ENCODE measurements at regions not wholly inside any gene's neighbourhood (a gene's known extent, or its start where the extent isn't known, plus 50 kb on each side); places are given as distances from the start of the nearest gene placed in this dataset.
"Not testable (repeated sequence)": the region's sequence is repeated elsewhere in the genome, so short reads cannot be mapped to it uniquely, and the experiment has no call there.

DNA sequence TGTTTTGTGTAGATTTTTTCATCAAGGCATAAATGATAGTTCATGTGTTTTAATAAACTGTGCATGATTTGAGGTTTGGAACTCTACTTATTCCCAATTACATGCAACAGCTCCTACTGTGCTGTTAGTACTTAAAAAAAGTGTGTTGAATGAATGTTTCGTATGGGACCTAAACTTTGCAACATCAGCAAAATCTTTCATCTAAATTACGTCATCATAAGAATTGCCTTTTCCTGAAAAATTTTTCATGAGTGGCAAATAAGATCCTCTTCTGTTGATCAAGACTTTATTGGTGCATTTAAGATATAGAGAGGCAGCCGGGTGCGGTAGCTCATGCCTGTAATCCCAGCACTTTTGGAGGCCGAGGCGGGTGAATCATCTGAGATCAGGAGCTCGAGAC, 826.1 kb downstream of the SEMA5A start:
- no peaks in the 10 kb centered on the region for H3K27me3 ChIP-seq (ENCODE audit: control insufficient read depth, insufficient read depth, low read length)
- H3K36me3 ChIP-seq (ENCODE audit: control insufficient read depth, insufficient read depth, low read length) = no peaks in the 10 kb centered on the region
- H3K4me1 ChIP-seq (ENCODE audit: control insufficient read depth, insufficient read depth, low read length) = no peaks in the 10 kb centered on the region
- no peak overlapping the region for H3K4me3 ChIP-seq (ENCODE audit: low read depth, low read length)
- H3K9me3 ChIP-seq (ENCODE audit: control insufficient read depth, insufficient read depth, low read length) = no peaks in the 10 kb centered on the region
- H3K9ac ChIP-seq (ENCODE audit: low read depth, low read length) = no peak overlapping the region

DNA sequence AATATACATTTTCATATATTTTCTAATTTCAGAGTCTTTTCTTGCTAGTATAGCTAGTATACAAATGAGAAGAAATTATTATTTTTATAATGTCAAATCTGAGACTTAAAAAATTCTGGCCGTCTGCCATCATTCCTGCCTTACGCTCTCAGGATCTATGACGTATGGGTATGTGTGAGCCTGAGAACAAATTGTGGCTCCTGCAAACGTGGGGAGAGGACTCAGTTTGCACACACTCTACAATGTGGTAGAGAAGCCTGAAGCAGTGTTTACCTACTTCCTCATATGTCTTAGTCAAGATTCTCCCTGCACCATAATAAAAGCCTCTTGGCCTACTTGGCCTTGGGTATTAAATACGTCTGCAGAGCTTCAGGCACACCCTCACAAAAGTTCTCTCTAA, 825.4 kb downstream of the SEMA5A start:
- Histone ChIP-seq H3K4me1 (ENCODE audit: control insufficient read depth, insufficient read depth, low read length) (no peaks in the 10 kb centered on the region), H3K27me3 (ENCODE audit: control insufficient read depth, insufficient read depth, low read length) (no peaks in the 10 kb centered on the region), H3K9ac (ENCODE audit: low read depth, low read length) (no peak overlapping the region)

DNA sequence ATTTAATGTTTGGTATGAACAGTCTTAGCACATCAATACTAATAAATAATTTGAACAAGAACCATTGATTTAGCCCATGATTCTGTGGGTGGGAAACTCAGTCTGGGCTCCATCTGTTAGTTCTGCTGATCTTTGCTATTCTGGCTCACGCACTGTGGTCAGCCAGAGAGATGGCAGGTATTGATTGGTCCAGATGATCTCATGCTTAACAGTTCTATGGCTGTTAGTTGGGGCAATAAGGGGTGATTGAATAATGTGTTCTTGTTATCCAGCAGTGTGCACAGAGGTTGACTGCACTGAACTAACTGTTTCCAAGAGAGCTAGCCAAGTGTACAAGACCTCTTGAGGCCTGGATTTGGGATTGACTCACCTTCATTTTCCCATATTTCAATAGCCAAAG, 824.3 kb downstream of the SEMA5A start:
- H3K9ac ChIP-seq (ENCODE audit: low read depth, low read length) = no peak overlapping the region
- no peaks in the 10 kb centered on the region for H3K9me3 ChIP-seq (ENCODE audit: control insufficient read depth, insufficient read depth, low read length)
- H3K4me1 ChIP-seq (ENCODE audit: control insufficient read depth, insufficient read depth, low read length) = no peaks in the 10 kb centered on the region
- H3K4me3 ChIP-seq (ENCODE audit: low read depth, low read length) = no peak overlapping the region
- no peaks in the 10 kb centered on the region for H3K36me3 ChIP-seq (ENCODE audit: control insufficient read depth, insufficient read depth, low read length)
- no peaks in the 10 kb centered on the region for H3K27me3 ChIP-seq (ENCODE audit: control insufficient read depth, insufficient read depth, low read length)

More for the DNA sequence above, 825.4 kb downstream of the SEMA5A start:
- no peak overlapping the region for H3K4me3 ChIP-seq (ENCODE audit: low read depth, low read length)
- H3K36me3 ChIP-seq (ENCODE audit: control insufficient read depth, insufficient read depth, low read length) = no peaks in the 10 kb centered on the region
- no peaks in the 10 kb centered on the region for H3K9me3 ChIP-seq (ENCODE audit: control insufficient read depth, insufficient read depth, low read length)

DNA sequence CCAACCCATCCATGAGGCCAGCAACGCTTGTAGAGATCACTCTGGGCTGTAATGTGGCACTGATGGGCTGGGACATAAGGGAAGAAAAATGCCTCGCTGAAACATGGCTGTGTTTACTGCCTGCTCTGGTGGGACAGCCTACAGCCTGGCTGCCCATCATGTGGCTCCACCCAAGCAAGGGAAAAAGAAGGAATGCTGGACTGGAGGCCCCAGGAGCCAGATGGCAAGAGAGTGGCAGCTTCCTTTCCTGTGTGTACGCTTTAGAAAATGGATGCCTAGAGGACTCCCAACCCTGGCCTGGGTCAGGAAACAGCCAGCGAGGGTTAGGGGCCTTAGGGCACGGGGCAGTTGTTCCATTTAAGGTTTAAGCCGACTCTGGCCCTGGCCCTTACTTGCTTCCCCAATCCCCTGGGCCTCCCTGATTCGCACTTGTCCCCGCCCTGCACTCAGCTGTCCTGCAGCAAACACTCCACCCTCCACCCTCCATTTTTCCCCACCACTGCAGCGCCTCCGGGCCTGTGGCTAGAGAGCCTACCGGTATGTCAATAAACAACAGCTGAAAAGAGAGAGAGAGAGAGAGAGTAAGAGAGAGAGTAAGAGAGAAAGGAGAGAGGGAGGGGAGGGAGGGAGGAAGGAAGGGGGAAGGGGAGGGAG, 819.4 kb downstream of the SEMA5A start:
- H3K36me3 ChIP-seq (ENCODE audit: control insufficient read depth, insufficient read depth, low read length) = no peaks in the 10 kb centered on the region
- H3K4me1 ChIP-seq (ENCODE audit: control insufficient read depth, insufficient read depth, low read length) = no peaks in the 10 kb centered on the region
- no peak overlapping the region for H3K9ac ChIP-seq (ENCODE audit: low read depth, low read length)
- H3K27me3 ChIP-seq (ENCODE audit: control insufficient read depth, insufficient read depth, low read length) = no peaks in the 10 kb centered on the region
- H3K9me3 ChIP-seq (ENCODE audit: control insufficient read depth, insufficient read depth, low read length) = no peaks in the 10 kb centered on the region
- H3K4me3 ChIP-seq (ENCODE audit: low read depth, low read length) = no peak overlapping the region

DNA sequence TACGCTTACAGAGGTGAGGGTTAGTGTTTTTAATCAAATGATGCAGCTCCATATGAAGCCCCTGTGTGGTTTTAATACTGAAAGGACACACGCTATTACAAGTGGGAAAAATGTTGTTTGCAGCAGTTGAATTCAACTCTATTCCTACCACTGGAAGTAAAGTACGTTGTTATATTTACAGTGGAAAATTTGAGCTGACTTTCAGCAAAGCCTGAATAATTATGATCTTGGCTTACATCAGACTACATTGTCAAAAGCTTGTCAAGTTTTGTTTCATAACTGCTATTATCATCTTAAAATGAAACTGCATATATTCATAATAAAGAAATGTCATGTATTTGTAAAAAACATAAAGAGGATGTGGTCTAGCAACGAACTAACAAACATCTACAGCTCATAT, 818.5 kb downstream of the SEMA5A start:
- H3K36me3 ChIP-seq (ENCODE audit: control insufficient read depth, insufficient read depth, low read length) = no peaks in the 10 kb centered on the region
- no peak overlapping the region for H3K9ac ChIP-seq (ENCODE audit: low read depth, low read length)

DNA sequence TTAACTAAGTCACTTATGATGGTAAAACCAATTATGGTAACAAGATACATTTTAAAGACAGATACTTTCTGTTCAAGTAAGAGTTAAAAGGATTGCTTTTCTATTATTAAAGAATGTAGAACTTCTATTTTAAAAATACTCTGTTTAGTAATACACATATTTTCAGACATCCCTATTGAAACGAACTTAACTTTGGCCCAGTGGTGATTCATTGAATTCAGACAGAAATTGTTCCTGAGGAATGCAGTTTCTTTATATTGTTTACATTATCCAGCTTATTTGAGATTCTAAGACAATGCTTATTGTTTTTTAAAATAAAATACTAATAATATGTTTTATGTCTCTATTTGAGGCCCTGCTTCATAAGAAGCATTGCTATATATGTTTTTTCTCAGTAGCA, 816.4 kb downstream of the SEMA5A start:
- Histone ChIP-seq H3K9ac (ENCODE audit: low read depth, low read length) (no peak overlapping the region), H3K4me1 (ENCODE audit: control insufficient read depth, insufficient read depth, low read length) (no peaks in the 10 kb centered on the region), H3K36me3 (ENCODE audit: control insufficient read depth, insufficient read depth, low read length) (no peaks in the 10 kb centered on the region), H3K9me3 (ENCODE audit: control insufficient read depth, insufficient read depth, low read length) (no peaks in the 10 kb centered on the region), H3K4me3 (ENCODE audit: low read depth, low read length) (no peak overlapping the region), H3K27me3 (ENCODE audit: control insufficient read depth, insufficient read depth, low read length) (no peaks in the 10 kb centered on the region)

More for the DNA sequence above, 818.5 kb downstream of the SEMA5A start:
- Histone ChIP-seq H3K4me1 (ENCODE audit: control insufficient read depth, insufficient read depth, low read length) (no peaks in the 10 kb centered on the region), H3K27me3 (ENCODE audit: control insufficient read depth, insufficient read depth, low read length) (no peaks in the 10 kb centered on the region), H3K9me3 (ENCODE audit: control insufficient read depth, insufficient read depth, low read length) (no peaks in the 10 kb centered on the region), H3K4me3 (ENCODE audit: low read depth, low read length) (no peak overlapping the region)

DNA sequence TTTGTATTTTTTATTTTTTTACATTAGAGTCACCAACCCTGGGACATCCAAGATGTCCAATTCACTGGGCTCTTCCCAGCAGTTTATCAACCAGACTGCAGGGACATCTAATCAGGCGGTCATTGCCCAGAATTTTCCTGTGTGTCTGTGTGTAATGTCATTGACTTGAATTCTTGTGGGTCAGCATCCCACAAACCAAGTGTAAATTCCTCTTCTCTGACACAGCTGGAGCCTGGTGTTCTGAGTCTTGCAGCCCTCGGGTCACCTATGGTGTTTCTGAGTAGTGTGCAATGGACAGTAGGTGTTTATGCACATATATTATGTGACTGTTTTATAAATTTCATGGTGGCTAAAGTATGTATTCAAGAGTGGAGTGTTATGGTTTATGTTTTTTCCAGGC, 815.7 kb downstream of the SEMA5A start:
- Histone ChIP-seq H3K9me3 (ENCODE audit: control insufficient read depth, insufficient read depth, low read length) (no peaks in the 10 kb centered on the region), H3K27me3 (ENCODE audit: control insufficient read depth, insufficient read depth, low read length) (no peaks in the 10 kb centered on the region), H3K4me1 (ENCODE audit: control insufficient read depth, insufficient read depth, low read length) (no peaks in the 10 kb centered on the region), H3K4me3 (ENCODE audit: low read depth, low read length) (no peak overlapping the region), H3K9ac (ENCODE audit: low read depth, low read length) (no peak overlapping the region), H3K36me3 (ENCODE audit: control insufficient read depth, insufficient read depth, low read length) (no peaks in the 10 kb centered on the region)

DNA sequence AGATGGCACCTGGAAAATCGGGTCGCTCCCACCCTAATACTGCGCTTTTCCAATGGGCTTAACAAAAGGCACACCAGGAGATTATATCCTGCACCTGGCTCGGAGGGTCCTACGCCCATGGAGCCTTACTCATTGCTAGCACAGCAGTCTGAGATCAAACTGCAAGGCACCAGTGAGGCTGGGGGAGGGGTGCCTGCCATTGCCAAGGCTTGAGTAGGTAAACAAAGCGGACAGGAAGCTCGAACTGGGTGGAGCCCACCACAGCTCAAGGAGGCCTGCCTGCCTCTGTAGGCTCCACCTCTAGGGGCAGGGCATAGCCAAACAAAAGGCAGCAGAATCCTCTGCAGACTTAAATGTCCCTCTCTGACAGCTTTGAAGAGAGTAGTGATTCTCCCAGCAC, 814.8 kb downstream of the SEMA5A start:
- not testable (repeated sequence) for H3K9ac ChIP-seq (ENCODE audit: low read depth, low read length); H3K4me1 ChIP-seq (ENCODE audit: control insufficient read depth, insufficient read depth, low read length); H3K27me3 ChIP-seq (ENCODE audit: control insufficient read depth, insufficient read depth, low read length); H3K4me3 ChIP-seq (ENCODE audit: low read depth, low read length); H3K9me3 ChIP-seq (ENCODE audit: control insufficient read depth, insufficient read depth, low read length); H3K36me3 ChIP-seq (ENCODE audit: control insufficient read depth, insufficient read depth, low read length)

DNA sequence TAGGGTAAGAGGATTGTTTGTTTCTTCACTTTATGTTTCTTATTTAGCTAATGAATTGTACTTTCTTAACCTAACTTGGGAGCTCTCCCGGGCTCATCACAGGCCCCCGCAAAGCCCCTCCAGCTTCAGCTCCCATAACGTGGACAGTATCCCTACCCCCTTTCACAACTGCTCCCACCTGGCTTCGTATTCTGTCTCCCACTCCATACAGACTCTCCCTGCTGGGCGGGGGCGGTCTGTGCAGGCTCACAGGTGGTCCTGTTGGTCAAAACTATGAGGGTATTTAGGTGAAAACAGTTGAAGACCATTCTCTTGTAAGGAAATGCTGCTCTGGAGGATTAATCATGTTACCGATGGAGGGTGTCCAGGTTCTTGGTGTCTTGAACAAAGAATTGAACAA, 805.3 kb downstream of the SEMA5A start:
- Histone ChIP-seq H3K4me1 (ENCODE audit: control insufficient read depth, insufficient read depth, low read length) (no peaks in the 10 kb centered on the region), H3K4me3 (ENCODE audit: low read depth, low read length) (no peak overlapping the region), H3K36me3 (ENCODE audit: control insufficient read depth, insufficient read depth, low read length) (no peaks in the 10 kb centered on the region), H3K9ac (ENCODE audit: low read depth, low read length) (no peak overlapping the region), H3K27me3 (ENCODE audit: control insufficient read depth, insufficient read depth, low read length) (no peaks in the 10 kb centered on the region), H3K9me3 (ENCODE audit: control insufficient read depth, insufficient read depth, low read length) (no peaks in the 10 kb centered on the region)

DNA sequence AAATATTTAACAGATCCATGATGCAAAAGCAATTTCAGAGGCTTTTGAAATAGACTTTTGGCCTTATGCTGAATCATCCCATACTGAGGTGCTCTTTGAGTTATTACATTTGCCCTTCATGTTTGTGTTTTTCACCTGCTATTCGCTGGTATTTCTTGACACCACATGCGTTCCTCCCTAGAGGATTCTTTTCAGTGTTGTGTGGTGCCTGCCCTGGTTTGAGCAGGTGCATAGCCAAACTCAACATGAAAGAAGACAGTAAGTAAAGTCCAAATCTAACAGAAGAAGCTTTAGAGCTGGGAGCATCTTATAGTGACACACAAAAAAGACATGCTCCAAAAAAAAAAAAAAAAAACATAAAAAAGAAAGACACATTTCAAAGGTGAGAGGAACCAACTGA, 796.3 kb downstream of the SEMA5A start:
- no peaks in the 10 kb centered on the region for H3K9me3 ChIP-seq (ENCODE audit: control insufficient read depth, insufficient read depth, low read length)
- no peaks in the 10 kb centered on the region for H3K36me3 ChIP-seq (ENCODE audit: control insufficient read depth, insufficient read depth, low read length)
- no peaks in the 10 kb centered on the region for H3K27me3 ChIP-seq (ENCODE audit: control insufficient read depth, insufficient read depth, low read length)
- H3K9ac ChIP-seq (ENCODE audit: low read depth, low read length) = no peak overlapping the region
- H3K4me1 ChIP-seq (ENCODE audit: control insufficient read depth, insufficient read depth, low read length) = no peaks in the 10 kb centered on the region
- no peak overlapping the region for H3K4me3 ChIP-seq (ENCODE audit: low read depth, low read length)

DNA sequence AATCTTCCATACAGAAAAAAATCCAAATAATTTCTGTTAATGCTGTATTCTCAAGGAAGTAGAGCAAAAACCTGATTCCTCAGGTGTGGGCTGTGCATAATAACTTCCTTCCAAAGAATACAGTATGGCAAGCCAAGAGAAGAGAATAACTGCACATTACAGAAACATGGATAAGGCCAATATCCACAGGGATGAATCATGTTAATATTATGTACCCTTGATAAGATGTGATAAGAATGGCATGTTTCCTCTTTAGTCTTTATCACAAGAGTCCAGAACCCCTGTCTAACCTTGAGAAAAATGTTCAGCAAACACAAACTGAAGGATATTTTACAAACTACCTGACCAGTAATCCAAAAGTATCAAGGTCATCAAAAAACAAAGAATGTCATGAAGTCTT, 795.8 kb downstream of the SEMA5A start:
- H3K27me3 ChIP-seq (ENCODE audit: control insufficient read depth, insufficient read depth, low read length) = no peaks in the 10 kb centered on the region
- H3K36me3 ChIP-seq (ENCODE audit: control insufficient read depth, insufficient read depth, low read length) = no peaks in the 10 kb centered on the region
- no peaks in the 10 kb centered on the region for H3K4me1 ChIP-seq (ENCODE audit: control insufficient read depth, insufficient read depth, low read length)
- no peak overlapping the region for H3K9ac ChIP-seq (ENCODE audit: low read depth, low read length)
- H3K9me3 ChIP-seq (ENCODE audit: control insufficient read depth, insufficient read depth, low read length) = no peaks in the 10 kb centered on the region
- no peak overlapping the region for H3K4me3 ChIP-seq (ENCODE audit: low read depth, low read length)

DNA sequence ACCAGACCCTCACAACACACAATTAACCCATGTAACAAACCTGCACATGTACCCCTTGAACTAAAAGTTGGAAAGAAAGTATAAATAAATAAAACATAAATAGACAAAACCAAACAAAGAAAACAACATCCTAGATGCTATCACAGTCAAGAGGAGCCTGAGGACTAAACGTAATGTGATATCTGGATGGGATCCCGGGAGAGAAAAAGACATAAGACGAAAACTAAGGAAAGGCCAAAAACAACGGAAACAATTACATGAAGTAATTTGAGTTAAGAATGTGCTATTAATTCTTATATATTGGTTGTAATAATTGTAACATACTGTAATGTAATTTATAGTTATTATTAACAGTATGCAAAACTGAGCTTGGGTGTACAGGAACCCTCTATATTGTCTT, 793.9 kb downstream of the SEMA5A start:
- H3K4me3 ChIP-seq (ENCODE audit: low read depth, low read length) = no peak overlapping the region
- no peaks in the 10 kb centered on the region for H3K36me3 ChIP-seq (ENCODE audit: control insufficient read depth, insufficient read depth, low read length)
- no peaks in the 10 kb centered on the region for H3K9me3 ChIP-seq (ENCODE audit: control insufficient read depth, insufficient read depth, low read length)
- no peak overlapping the region for H3K9ac ChIP-seq (ENCODE audit: low read depth, low read length)
- H3K27me3 ChIP-seq (ENCODE audit: control insufficient read depth, insufficient read depth, low read length) = no peaks in the 10 kb centered on the region
- H3K4me1 ChIP-seq (ENCODE audit: control insufficient read depth, insufficient read depth, low read length) = no peaks in the 10 kb centered on the region
